Esophagus (tissue), 2 donors: ENCODE measurements at regions not wholly inside any gene's neighbourhood (a gene's known extent, or its start where the extent isn't known, plus 50 kb on each side); places are given as distances from the start of the nearest gene placed in this dataset.

ENCODE experiments used
- H3K27ac ChIP-seq, 2 donors: one replicate each; pipeline ENCODE4 v1.5.1; 2013; ENCODE audit warnings: low read depth in 2 of 2, mild to moderate bottlenecking in 2 of 2, inconsistent platforms in 1 of 2, low read length in 1 of 2, moderate library complexity in 1 of 2
- H3K27me3 ChIP-seq, 2 donors: one replicate each; pipeline ENCODE4 v1.6.1; 2013; ENCODE audit warnings: low read length in 2 of 2, control low read depth in 1 of 2, mild to moderate bottlenecking in 1 of 2; ENCODE audit not compliant: insufficient read depth in 2 of 2, control insufficient read depth in 1 of 2
- H3K36me3 ChIP-seq, 2 donors: one replicate each; pipeline ENCODE4 v1.6.1; 2013; ENCODE audit warnings: low read length in 1 of 2; ENCODE audit not compliant: control insufficient read depth in 2 of 2, insufficient read depth in 2 of 2
- H3K4me1 ChIP-seq, 2 donors: one replicate each; pipeline ENCODE4 v1.6.1; 2013; ENCODE audit warnings: low read length in 1 of 2; ENCODE audit not compliant: control insufficient read depth in 2 of 2, insufficient read depth in 2 of 2
- H3K4me3 ChIP-seq, 2 donors: one replicate each; pipeline ENCODE4 v1.5.1; 2013; ENCODE audit warnings: low read length in 2 of 2, mild to moderate bottlenecking in 2 of 2, low read depth in 1 of 2, moderate library complexity in 1 of 2
- H3K9me3 ChIP-seq, 2 donors: one replicate each; pipeline ENCODE4 v1.6.1; 2013; ENCODE audit warnings: mild to moderate bottlenecking in 2 of 2, low read depth in 1 of 2, low read length in 1 of 2, moderate library complexity in 1 of 2; ENCODE audit not compliant: control insufficient read depth in 2 of 2, insufficient read depth in 1 of 2
- WGBS, 2 donors: extraction: QIAGEN DNeasy Blood & Tissue Kit; methylation state at CpG; one replicate each; pipeline ENCODE4 v1.1.7; 2013; 5-methylcytosine and 5-hydroxymethylcytosine counted together
- donor health status: healthy with polysubstance abuse.
- donor health status: Bipolar disorder and iron deficiency.

DNA sequence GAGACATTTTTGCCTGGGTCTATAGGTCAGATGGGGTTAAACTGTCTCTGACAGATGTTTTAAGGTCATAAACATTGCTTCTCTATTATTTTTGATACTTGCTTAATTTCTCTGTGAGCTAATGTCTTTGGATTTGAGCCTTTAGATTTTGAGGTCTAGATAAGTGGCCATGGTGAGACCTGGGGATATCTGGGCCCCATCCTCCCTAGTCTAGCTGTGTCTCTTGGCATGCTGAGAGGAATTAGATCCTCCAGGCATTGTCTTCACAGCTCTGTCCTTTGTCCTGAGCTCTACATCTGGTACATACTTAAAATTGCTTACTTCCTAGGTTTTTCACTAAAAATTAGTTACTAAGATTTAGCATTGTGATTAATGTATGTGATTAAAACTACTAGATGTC is 265.0 kb upstream of the NPSR1 start:
- Histone ChIP-seq H3K4me3 (no peak overlapping the region), H3K27ac (no peak overlapping the region), H3K4me1 (no peaks in the 10 kb centered on the region), H3K27me3 (no peaks in the 10 kb centered on the region), H3K36me3 (no peaks in the 10 kb centered on the region), H3K9me3 (no peaks in the 10 kb centered on the region)

DNA sequence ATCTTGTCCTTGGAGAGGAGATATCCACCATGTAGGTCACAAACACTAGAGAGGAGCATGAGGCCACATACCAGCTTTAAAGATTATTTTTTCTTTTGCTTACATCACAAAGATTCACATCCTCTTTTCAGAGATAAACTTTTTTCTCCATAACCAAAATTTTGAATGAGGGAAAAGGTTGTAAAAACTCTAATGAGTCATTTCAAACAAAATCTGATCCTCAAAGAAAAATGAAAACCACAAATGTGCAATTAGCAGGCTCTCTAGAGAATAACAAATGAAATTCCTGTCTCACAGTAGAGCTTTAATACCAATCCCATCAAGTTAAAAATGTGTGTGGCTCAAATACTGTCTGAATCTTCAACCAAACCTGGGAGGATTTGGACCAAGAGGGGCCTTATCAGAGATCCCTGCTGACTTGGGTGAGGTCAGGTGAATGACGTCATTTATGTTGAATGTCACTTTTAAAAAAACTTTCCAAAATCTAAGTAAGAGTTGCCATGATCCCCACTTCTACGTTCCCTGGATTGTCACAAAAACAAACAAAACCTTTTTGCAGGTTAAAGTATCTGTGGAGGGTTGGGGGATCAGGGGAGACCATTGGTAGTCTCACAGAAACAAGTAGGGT is 261.5 kb upstream of the NPSR1 start:
- Histone ChIP-seq H3K4me3 (no peak overlapping the region), H3K36me3 (no peaks in the 10 kb centered on the region), H3K4me1 (no peaks in the 10 kb centered on the region), H3K9me3 (no peaks in the 10 kb centered on the region), H3K27me3 (no peaks in the 10 kb centered on the region), H3K27ac (no peak overlapping the region)
- WGBS, 2 donors = 61 to 72% methylated on average over 2 of the region's 2 CpGs

DNA sequence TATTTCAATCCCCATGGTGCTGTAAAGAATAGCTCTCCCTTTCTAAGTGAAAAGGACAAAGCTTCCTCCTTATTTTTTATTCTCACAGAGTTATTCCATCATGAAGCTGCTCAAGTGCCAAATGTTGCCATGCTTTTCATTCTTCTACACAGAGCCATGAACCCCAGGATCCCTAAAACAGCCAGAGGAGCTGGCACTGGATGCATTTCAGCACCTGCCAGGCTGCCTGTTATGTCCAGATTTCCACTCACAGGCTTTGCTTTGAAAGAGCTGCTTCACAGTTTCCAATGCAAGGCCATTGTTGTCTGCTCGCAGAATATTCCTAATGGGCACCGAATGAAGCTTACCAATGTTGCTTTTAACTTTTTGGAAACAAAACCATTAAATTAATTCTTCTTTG is 256.2 kb upstream of the NPSR1 start:
- Histone ChIP-seq H3K36me3 (no peaks in the 10 kb centered on the region), H3K27ac (no peak overlapping the region), H3K27me3 (no peaks in the 10 kb centered on the region), H3K4me1 (no peaks in the 10 kb centered on the region), H3K9me3 (no peaks in the 10 kb centered on the region), H3K4me3 (no peak overlapping the region)
- WGBS, 2 donors = 79 to 84% methylated on average over 2 of the region's 2 CpGs

DNA sequence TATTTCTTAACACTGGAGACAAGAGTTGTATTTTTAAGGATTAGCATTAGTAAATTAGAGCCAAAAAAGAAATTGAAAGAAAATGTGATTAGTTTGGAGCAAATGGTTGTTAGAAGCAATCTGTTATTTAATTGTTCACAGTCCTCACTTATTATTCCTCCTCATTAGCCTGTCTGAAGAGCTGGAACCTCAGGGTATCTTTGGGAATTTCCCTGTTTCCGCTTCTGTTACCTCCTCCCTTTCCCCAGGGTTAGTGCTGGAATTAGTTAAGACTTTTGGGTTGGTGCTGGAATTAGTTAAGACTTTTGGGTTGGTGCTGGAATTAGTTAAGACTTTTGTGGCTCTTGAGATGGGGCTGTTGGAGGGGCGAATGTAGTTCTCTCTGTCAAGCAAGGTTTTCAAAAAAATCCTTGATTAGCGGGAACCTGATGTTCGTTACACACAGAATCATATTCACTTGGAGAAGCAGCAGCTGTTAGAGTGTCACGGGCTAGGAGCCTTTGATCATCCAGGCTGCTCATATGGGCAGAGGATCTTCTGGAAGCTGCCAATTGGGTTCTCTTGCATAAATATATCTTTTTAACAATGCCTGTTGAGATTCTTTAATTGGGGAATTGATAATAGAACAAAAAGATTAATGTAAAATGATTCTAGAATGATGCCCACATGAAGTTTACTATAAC is 251.0 kb upstream of the NPSR1 start:
- 50 to 62% methylated on average over 5 of the region's 5 CpGs for WGBS, 2 donors
- Histone ChIP-seq H3K36me3 (no peaks in the 10 kb centered on the region), H3K27me3 (no peaks in the 10 kb centered on the region), H3K4me3 (no peak overlapping the region), H3K4me1 (no peaks in the 10 kb centered on the region), H3K9me3 (peaks cover 0 to 2% of the 10 kb centered on the region in 2 donors), H3K27ac (no peak overlapping the region)

DNA sequence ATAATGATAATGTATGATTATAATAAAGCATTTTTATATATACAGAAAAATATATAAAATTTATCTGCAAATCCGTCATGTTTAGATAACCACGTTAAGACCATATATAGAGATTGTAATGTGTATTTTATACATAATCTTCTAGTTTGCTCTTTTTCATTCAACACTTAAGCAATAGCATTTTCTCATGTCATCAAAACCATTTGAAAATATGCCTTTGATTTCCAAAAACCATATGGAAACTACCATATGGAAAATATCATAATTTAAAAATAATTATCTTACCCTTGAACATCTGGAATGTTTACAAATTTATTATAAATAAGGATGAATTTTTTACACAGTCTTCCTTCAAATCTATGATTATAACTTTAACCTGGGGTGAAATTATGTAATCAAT is 250.4 kb upstream of the NPSR1 start:
- H3K4me1 ChIP-seq = no peaks in the 10 kb centered on the region
- H3K27me3 ChIP-seq = no peaks in the 10 kb centered on the region
- H3K27ac ChIP-seq = no peak overlapping the region
- 64 to 72% methylated on average over 2 of the region's 2 CpGs for WGBS, 2 donors
- no peak overlapping the region for H3K4me3 ChIP-seq
- H3K36me3 ChIP-seq = no peaks in the 10 kb centered on the region
- peaks cover 0 to 2% of the 10 kb centered on the region in 2 donors for H3K9me3 ChIP-seq

DNA sequence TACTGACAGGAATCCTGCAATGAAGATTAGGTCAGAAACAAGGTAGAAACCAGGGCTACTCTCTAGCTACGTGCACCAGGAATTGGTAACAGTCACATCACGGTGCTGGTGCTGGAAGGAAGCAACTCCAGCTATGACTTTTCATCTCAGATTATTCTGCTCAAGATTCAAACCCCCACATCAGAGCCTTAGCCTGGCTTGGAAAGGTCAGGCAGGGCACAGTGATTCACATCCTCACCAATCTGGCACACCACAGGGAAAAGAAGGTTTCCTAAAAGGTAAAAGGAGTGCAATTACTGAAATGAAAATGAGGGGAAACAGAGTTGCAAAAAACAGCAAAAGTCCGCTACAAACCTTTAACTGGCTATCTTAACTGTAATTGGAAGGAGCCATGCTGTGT is 240.2 kb upstream of the NPSR1 start:
- WGBS, 2 donors = 60 to 65% methylated on average over 3 of the region's 3 CpGs
- H3K9me3 ChIP-seq = no peaks in the 10 kb centered on the region
- H3K27ac ChIP-seq = no peak overlapping the region

DNA sequence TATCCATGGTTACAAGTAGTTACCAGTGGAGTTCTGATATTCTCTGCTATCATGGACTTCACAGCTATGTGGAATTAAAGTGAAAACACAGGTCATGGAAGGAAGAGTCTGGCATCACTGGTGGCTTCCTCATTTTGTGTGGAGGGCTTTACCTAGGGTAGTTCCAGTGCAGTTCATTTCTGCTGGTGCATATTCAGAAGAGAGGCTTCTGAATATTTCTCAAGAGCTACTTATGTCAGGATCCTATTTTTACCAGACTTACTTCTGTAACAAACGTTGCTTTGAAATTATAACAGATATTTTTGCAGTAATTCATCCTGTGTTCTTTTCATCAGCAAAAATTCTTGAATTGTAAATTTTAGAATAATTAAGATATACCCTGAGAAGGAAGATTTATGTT is 236.5 kb upstream of the NPSR1 start:
- Histone ChIP-seq H3K36me3 (no peaks in the 10 kb centered on the region), H3K27ac (no peak overlapping the region), H3K4me1 (no peaks in the 10 kb centered on the region), H3K4me3 (no peak overlapping the region), H3K27me3 (no peaks in the 10 kb centered on the region), H3K9me3 (no peaks in the 10 kb centered on the region)
- WGBS, 2 donors = 51 to 52% methylated on average over 1 of the region's 1 CpG

More for the DNA sequence above, 240.2 kb upstream of the NPSR1 start:
- no peak overlapping the region for H3K4me3 ChIP-seq
- H3K27me3 ChIP-seq = no peaks in the 10 kb centered on the region
- no peaks in the 10 kb centered on the region for H3K36me3 ChIP-seq
- H3K4me1 ChIP-seq = no peaks in the 10 kb centered on the region

DNA sequence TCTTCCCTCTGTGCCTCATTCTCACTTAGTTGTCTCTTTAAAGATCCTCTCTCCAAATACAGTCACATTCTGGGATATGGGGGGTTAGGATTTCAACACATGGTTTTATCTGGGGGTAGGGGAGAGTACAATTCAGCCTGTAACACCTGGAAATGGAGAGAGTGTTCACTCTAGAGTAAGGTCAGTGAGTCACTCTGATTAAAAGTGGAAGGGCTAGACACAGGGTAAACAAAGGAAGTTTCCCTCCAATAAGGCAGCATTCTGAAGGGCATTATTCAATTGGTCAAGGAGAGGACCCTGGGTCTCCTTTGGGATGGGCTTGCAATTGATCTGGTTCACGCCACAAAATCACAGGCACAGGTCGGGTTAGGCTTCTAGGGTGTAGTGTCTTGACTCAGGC is 232.8 kb upstream of the NPSR1 start:
- Histone ChIP-seq H3K27ac (no peak overlapping the region), H3K9me3 (no peaks in the 10 kb centered on the region), H3K4me3 (no peak overlapping the region), H3K36me3 (no peaks in the 10 kb centered on the region), H3K27me3 (no peaks in the 10 kb centered on the region), H3K4me1 (no peaks in the 10 kb centered on the region)
- WGBS, 2 donors = 67 to 73% methylated on average over 2 of the region's 2 CpGs

DNA sequence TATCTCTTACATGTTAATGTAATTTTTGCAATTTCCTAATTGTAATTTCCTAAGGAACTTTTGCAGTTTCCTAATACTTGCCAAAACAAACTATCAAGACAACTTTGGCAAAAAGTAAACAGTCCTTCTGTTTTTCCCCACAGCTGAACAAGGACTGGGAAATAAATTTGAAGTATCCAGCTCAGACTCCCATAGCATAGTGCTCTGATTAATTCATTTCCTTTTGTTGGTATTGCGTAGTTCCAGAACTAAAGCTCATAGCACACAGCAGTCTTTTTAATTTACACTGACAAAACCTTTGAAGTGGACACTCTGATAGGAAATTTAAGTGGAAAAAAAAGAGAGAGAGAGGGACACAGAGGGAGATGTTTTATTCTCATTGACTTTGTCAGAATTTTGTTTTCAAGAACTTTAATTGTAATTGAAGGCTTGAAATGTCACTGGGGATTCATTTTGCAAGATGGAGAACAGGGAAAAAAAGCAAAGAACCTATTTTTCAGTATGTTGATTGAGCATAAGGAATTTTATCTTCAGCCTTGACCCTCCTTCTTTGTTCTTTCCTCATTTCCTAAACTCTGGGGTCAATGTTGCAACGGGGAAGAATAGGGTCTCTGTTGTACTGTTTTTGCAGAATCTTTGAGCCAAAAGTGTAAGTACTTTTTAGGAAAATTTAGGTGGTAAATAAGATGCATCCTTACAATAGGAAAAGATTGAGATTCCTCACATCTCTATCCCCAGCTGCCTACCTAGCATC is 232.2 kb upstream of the NPSR1 start:
- peaks cover 0 to 3% of the 10 kb centered on the region in 2 donors for H3K9me3 ChIP-seq
- H3K36me3 ChIP-seq = no peaks in the 10 kb centered on the region
- no peaks in the 10 kb centered on the region for H3K27me3 ChIP-seq
- no peaks in the 10 kb centered on the region for H3K4me1 ChIP-seq
- H3K4me3 ChIP-seq = no peak overlapping the region
- no peak overlapping the region for H3K27ac ChIP-seq
- 58 to 59% methylated on average over 2 of the region's 2 CpGs for WGBS, 2 donors
